PC-9 (cell line): ENCODE measurements at regions not wholly inside any gene's neighbourhood (a gene's known extent, or its start where the extent isn't known, plus 50 kb on each side); places are given as distances from the start of the nearest gene placed in this dataset.
A peak's percentile ranks its signal among the peaks of the same experiment; 100 is the strongest.

Source experiments
- BruUV-seq: library from RNA; stranded (reverse); fragments of 400-500 nt; replicated peaks from 2 replicates; lab custom pipeline; 2021; lab: Mats Ljungman, UMichigan
- CTCF ChIA-PET: fragments of 300-600 bp; sonication (Branson Sonifier 250); formaldehyde crosslinking; loops from one replicate; lab custom pipeline; 2022; ENCODE audit warnings: antibody characterized with exemption; lab: Charles Lee
- POLR2A ChIA-PET: fragments of 300-600 bp; sonication (Branson Sonifier 250); formaldehyde crosslinking; loops from one replicate; lab custom pipeline; 2022; ENCODE audit warnings: antibody characterized with exemption; ENCODE audit not compliant: unreplicated experiment; lab: Charles Lee
- DNase-seq, 2 experiments: peaks; one replicate each; pipeline versions ENCODE4 v3.0.0 to v3.0.0-alpha.2; 2015 to 2022; ENCODE audit warnings: mixed read lengths in 1 of 2
- H2AFZ ChIP-seq: fragments of 200-600 bp; sonication (generic); 2 replicates; pipeline ENCODE4 v1.8.1; 2017; ENCODE audit warnings: antibody characterized with exemption
- H3F3A ChIP-seq: fragments of 200-600 bp; sonication (generic); 2 replicates; pipeline ENCODE4 v1.8.1; 2017; ENCODE audit warnings: antibody characterized with exemption, mild to moderate bottlenecking, low read depth; ENCODE audit not compliant: insufficient read depth
- H3K27ac ChIP-seq: fragments of 200-600 bp; sonication (generic); 2 replicates; pipeline ENCODE4 v1.6.1; 2016; ENCODE audit warnings: mixed run types
- H3K27me3 ChIP-seq: fragments of 200-600 bp; sonication (generic); 2 replicates; pipeline ENCODE4 v1.6.1; 2016; ENCODE audit warnings: low read depth, mixed run types; ENCODE audit not compliant: insufficient read depth
- H3K36me3 ChIP-seq: fragments of 200-600 bp; sonication (generic); 2 replicates; pipeline ENCODE4 v1.6.1; 2016; ENCODE audit warnings: low read depth, mixed run types
- H3K4me1 ChIP-seq: fragments of 200-600 bp; sonication (generic); replicated peaks from 2 replicates; pipeline ENCODE4 v1.6.1; 2016; ENCODE audit warnings: mixed run types; ENCODE audit not compliant: insufficient read depth
- H3K4me2 ChIP-seq: fragments of 200-600 bp; sonication (generic); 2 replicates; pipeline ENCODE4 v1.6.1; 2017; ENCODE audit warnings: mixed run types
- H3K4me3 ChIP-seq: fragments of 200-600 bp; sonication (generic); 2 replicates; pipeline ENCODE4 v1.6.1; 2016; ENCODE audit warnings: mixed run types
- H3K79me2 ChIP-seq: fragments of 200-600 bp; sonication (generic); 2 replicates; pipeline ENCODE4 v1.6.1; 2017; ENCODE audit warnings: low read depth, mixed run types
- H3K9me2 ChIP-seq: fragments of 200-600 bp; sonication (generic); 2 replicates; pipeline ENCODE4 v1.8.1; 2017; ENCODE audit warnings: mild to moderate bottlenecking; ENCODE audit not compliant: insufficient read depth
- H3K9me3 ChIP-seq: fragments of 200-600 bp; sonication (generic); 2 replicates; pipeline ENCODE4 v1.8.1; 2016; ENCODE audit warnings: low read depth; ENCODE audit not compliant: insufficient read depth
- H4K20me1 ChIP-seq: fragments of 200-600 bp; sonication (generic); 2 replicates; pipeline ENCODE4 v1.8.1; 2017; ENCODE audit not compliant: insufficient read depth
- CTCF ChIP-seq: fragments of 200-600 bp; sonication (generic); conservative IDR thresholded peaks from 2 replicates; pipeline ENCODE4 v1.6.1; 2017; ENCODE audit warnings: mixed run types, antibody characterized with exemption, mild to moderate bottlenecking, moderate library complexity
- EZH2 ChIP-seq: fragments of 200-600 bp; sonication (generic); IDR thresholded peaks from 2 replicates; pipeline ENCODE4 v1.8.0; 2017; ENCODE audit warnings: antibody characterized with exemption, low read depth
- intact Hi-C: fragments of 100-400 bp; cut with micrococcal nuclease; formaldehyde crosslinking; loops from one replicate; pipeline ENCODE4 v1.10.0; 2022; ENCODE audit not compliant: unreplicated experiment

- H2AFZ ChIP-seq, result no peak overlapping the region
- H3K27me3 ChIP-seq, result no peaks in the 10 kb centered on the region
- no peaks in the 10 kb centered on the region for H3K4me1 ChIP-seq
- DNase-seq, result peak in 1 of 2 experiments; percentile 26
- ChIA-PET CTCF (interaction anchor here (0.6 kb wide), 1 partner anchor 480 kb away, joined by 5 read pairs; no protein-coding TSS in a partner anchor), POLR2A (no interaction called here)
- no peak for TF ChIP-seq EZH2
- TF ChIP-seq CTCF, result peak; percentile 60
- no peak overlapping the region for H3K27ac ChIP-seq
- H3K9me2 ChIP-seq, result no peaks in the 10 kb centered on the region
- BruUV-seq, result no TSS peak
- H3K36me3 ChIP-seq, result no peaks in the 10 kb centered on the region
- no peaks in the 10 kb centered on the region for H3K9me3 ChIP-seq
- no peak overlapping the region for H3K4me2 ChIP-seq
- intact Hi-C loops, result no loop called here
- no peak overlapping the region for H3K4me3 ChIP-seq
- H3K79me2 ChIP-seq, result no peaks in the 10 kb centered on the region
- no peaks in the 10 kb centered on the region for H3F3A ChIP-seq
- H4K20me1 ChIP-seq, result no peaks in the 10 kb centered on the region
These were observed 648.5 kb upstream of the RBFOX1 start for GRCh38 chr16:6684076-6684673.

GRCh38 chr16:6682142-6682811 is 650.4 kb upstream of the RBFOX1 start:
- H3K4me1 ChIP-seq, result no peaks in the 10 kb centered on the region
- CTCF ChIA-PET, result interaction anchor here (0.7 kb wide), 1 partner anchor 1745 kb away, joined by 4 read pairs; no protein-coding TSS in a partner anchor
- DNase-seq, result no peak

GRCh38 chr16:6678586-6678985 is 654.1 kb upstream of the RBFOX1 start:
- intact Hi-C loops, result no loop called here
- Histone ChIP-seq H3K4me3 (no peak overlapping the region), H3K36me3 (no peaks in the 10 kb centered on the region), H4K20me1 (no peaks in the 10 kb centered on the region), H3K4me2 (no peak overlapping the region), H3K27ac (no peak overlapping the region), H3K79me2 (no peaks in the 10 kb centered on the region), H2AFZ (no peak overlapping the region), H3K4me1 (no peaks in the 10 kb centered on the region), H3F3A (no peaks in the 10 kb centered on the region), H3K9me2 (no peaks in the 10 kb centered on the region), H3K27me3 (no peaks in the 10 kb centered on the region), H3K9me3 (no peaks in the 10 kb centered on the region)
- no TSS peak for BruUV-seq
- no peak for DNase-seq
- CTCF ChIA-PET, result no interaction called here
- POLR2A ChIA-PET, result no interaction called here
- TF ChIP-seq CTCF (no peak), EZH2 (no peak)

More at GRCh38 chr16:6682142-6682811, 650.4 kb upstream of the RBFOX1 start:
- Histone ChIP-seq H3K4me2 (no peak overlapping the region), H4K20me1 (no peaks in the 10 kb centered on the region), H3K79me2 (no peaks in the 10 kb centered on the region), H3F3A (no peaks in the 10 kb centered on the region), H2AFZ (no peak overlapping the region), H3K27ac (no peak overlapping the region), H3K27me3 (no peaks in the 10 kb centered on the region), H3K9me2 (no peaks in the 10 kb centered on the region), H3K36me3 (no peaks in the 10 kb centered on the region), H3K9me3 (no peaks in the 10 kb centered on the region), H3K4me3 (no peak overlapping the region)
- TF ChIP-seq EZH2, result no peak
- TF ChIP-seq CTCF, result peak; percentile 68
- BruUV-seq, result no TSS peak
- intact Hi-C loops, result no loop called here
- POLR2A ChIA-PET, result interaction anchor here (0.6 kb wide), 1 partner anchor 1898 kb away, joined by 3 read pairs; no protein-coding TSS in a partner anchor
